ENCODE measurements at regions not wholly inside any gene's neighbourhood (a gene's known extent, or its start where the extent isn't known, plus 50 kb on each side); places are given as distances from the start of the nearest gene placed in this dataset.

DNA sequence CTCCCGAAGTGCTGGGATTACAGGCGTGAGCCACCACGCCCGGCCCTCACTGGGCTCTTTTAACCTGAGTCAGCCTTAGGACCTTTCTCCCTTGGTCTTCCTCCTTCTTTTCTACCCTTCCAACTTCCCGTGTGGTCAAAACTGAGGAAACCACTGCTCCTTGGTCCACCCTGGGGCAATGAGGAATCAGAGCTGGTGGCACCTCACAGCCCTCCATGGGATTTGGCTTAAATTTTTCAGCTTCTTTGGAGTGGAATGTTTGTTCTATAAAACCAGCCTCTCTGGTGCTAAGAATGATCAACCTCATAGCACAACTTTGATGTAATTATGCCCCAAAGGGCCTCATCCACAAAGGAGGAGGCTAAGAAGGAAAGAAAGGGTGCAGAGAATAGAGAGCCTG is 76.6 kb upstream of the CFAP20DC start:
- Histone ChIP-seq H3K27me3 (no peaks in the 10 kb centered on the region), H3K36me3 (no peaks in the 10 kb centered on the region), H3K27ac (no peak overlapping the region), H3K4me3 (no peak overlapping the region), H3K9me3 (no peaks in the 10 kb centered on the region), H3K4me1 (no peaks in the 10 kb centered on the region)
- intact Hi-C loops (cut with DNase I): no loop called here
- TF ChIP-seq, protein P1, sequence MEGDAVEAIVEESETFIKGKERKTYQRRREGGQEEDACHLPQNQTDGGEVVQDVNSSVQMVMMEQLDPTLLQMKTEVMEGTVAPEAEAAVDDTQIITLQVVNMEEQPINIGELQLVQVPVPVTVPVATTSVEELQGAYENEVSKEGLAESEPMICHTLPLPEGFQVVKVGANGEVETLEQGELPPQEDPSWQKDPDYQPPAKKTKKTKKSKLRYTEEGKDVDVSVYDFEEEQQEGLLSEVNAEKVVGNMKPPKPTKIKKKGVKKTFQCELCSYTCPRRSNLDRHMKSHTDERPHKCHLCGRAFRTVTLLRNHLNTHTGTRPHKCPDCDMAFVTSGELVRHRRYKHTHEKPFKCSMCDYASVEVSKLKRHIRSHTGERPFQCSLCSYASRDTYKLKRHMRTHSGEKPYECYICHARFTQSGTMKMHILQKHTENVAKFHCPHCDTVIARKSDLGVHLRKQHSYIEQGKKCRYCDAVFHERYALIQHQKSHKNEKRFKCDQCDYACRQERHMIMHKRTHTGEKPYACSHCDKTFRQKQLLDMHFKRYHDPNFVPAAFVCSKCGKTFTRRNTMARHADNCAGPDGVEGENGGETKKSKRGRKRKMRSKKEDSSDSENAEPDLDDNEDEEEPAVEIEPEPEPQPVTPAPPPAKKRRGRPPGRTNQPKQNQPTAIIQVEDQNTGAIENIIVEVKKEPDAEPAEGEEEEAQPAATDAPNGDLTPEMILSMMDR (IDR thresholded peaks at IDR 0.05): no peak
- no peak for ATAC-seq
- no peak for DNase-seq

DNA sequence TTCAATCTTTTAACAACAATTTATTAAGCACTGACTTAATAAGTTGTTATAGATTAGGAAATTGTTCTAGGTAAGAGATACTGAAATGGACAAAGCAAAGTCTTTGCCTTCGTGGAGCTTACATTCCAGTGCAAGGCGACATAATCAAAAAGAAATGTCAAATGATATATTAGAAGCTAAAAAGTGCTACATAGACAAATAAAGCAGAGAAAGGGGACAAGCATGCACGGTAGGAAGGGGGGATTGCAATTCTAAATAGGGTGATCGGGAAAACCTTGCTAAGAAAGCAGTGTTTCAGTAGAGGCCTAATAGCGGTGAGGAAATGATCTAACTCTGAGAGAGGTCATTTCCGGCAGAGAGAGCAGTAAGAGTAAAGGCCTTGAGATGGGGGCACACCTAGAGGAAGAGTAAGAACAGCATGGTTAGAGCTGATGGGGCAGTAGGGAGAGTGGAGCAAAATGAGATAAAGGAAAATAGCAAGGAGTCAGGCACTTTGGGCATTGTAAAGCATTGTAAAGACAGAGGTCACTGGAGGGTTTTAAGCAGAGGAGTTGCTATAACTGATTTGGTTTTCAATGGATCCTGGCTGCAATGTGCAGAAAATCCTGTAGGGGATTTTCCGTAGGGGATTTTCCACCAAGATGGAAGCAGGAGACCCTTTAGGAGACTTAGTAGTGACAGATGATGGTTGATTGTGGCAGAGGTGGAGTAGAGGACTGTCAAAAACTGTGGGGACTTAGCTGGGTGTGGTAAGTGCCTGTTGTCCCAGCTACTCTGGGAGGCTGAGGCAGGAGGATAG is 71.7 kb upstream of the CFAP20DC start:
- Histone ChIP-seq H3K4me3 (no peak overlapping the region), H3K4me1 (no peaks in the 10 kb centered on the region), H3K36me3 (no peaks in the 10 kb centered on the region), H3K9me3 (no peaks in the 10 kb centered on the region), H3K27me3 (no peaks in the 10 kb centered on the region), H3K27ac (no peak overlapping the region)
- no peak for DNase-seq
- TF ChIP-seq, protein P1 (IDR thresholded peaks at IDR 0.05): no peak
- intact Hi-C loops (cut with DNase I): no loop called here
- ATAC-seq: no peak

DNA sequence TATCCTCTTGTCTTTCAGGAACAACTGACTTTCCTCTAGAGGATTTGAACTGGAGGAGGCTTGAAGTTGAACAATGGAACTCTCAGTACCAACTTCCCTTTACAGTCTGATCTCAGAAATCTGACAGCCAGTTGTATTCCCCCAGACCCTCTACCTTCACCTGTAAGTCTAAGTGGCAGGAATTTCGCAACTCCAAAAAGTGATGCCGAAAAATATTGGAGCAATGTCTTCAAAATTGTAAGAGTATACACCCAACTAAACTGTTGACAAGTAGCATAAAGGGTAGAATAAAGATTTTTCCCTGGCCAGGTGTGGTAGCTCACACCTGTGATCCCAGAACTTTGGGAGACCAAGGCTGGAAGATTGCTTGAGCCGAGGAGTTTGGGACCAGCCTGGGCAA is 69.1 kb upstream of the CFAP20DC start:
- H3K27me3 ChIP-seq: no peaks in the 10 kb centered on the region
- H3K4me1 ChIP-seq: no peaks in the 10 kb centered on the region
- H3K36me3 ChIP-seq: no peaks in the 10 kb centered on the region
- no peak overlapping the region for H3K4me3 ChIP-seq
- no peak for ATAC-seq
- DNase-seq: no peak
- TF ChIP-seq, protein P1 (IDR thresholded peaks at IDR 0.05): no peak
- no peak overlapping the region for H3K27ac ChIP-seq
- H3K9me3 ChIP-seq: no peaks in the 10 kb centered on the region
- intact Hi-C loops (cut with DNase I): no loop called here

DNA sequence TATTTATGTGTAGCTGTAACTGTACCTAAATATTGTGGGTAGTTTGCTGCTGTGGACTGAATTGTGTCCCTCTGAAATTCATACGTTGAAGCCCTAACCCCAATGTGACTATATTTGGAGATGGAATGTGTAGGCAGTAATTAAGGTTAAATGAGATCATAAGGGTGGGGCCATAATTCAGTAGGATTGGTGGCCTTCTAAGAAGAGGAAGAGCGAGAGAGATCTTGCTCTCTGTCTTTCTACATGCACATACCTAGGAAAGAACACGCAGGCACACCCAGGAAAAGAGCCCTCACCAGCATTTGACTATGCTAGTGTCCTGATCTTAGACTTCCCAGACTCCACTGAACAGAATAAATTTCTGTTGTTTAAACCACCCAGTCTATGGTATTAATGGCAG is 67.6 kb upstream of the CFAP20DC start:
- H3K36me3 ChIP-seq: no peaks in the 10 kb centered on the region
- TF ChIP-seq, protein P1 (IDR thresholded peaks at IDR 0.05): no peak
- no peak overlapping the region for H3K27ac ChIP-seq
- DNase-seq (no peak), ATAC-seq (no peak)
- H3K27me3 ChIP-seq: no peaks in the 10 kb centered on the region
- H3K9me3 ChIP-seq: no peaks in the 10 kb centered on the region
- intact Hi-C loops (cut with DNase I): no loop called here
- H3K4me1 ChIP-seq: no peaks in the 10 kb centered on the region
- H3K4me3 ChIP-seq: no peak overlapping the region

DNA sequence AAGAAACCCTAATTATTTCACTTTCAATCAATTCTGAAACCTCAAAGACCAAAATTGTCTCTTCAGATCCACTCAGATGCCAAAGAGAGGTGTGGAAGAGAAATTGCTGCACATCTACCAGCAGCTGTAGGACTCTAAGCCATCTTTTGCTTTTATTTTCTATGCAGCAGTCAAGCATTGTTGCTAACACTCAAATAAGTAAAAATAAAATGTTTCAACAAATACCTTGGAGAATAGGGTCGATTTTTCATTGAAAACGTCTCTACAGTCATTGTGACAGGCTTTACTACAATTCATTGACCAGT is 66.4 kb upstream of the CFAP20DC start:
- Histone ChIP-seq H3K9me3 (no peaks in the 10 kb centered on the region), H3K27ac (no peak overlapping the region), H3K4me3 (no peak overlapping the region), H3K36me3 (no peaks in the 10 kb centered on the region), H3K27me3 (no peaks in the 10 kb centered on the region), H3K4me1 (no peaks in the 10 kb centered on the region)
- intact Hi-C loops (cut with DNase I): no loop called here
- ATAC-seq: no peak
- no peak for DNase-seq
- TF ChIP-seq, protein P1 (IDR thresholded peaks at IDR 0.05): no peak
